ENCODE measurements at regions not wholly inside any gene's neighbourhood (a gene's known extent, or its start where the extent isn't known, plus 50 kb on each side); places are given as distances from the start of the nearest gene placed in this dataset.

GRCh38 chr15:68484696-68485400 is 52.9 kb upstream of the ITGA11 start:
- TF ChIP-seq CTCF (IDR thresholded peaks at IDR 0.05), result no peak
- no peak for TF ChIP-seq POLR2A (IDR thresholded peaks at IDR 0.05)

Data from uterus (tissue), 2 donors.